Hepatocyte (in vitro differentiated cells): ENCODE measurements at regions not wholly inside any gene's neighbourhood (a gene's known extent, or its start where the extent isn't known, plus 50 kb on each side); places are given as distances from the start of the nearest gene placed in this dataset.

Source experiments
- EZH2 ChIP-seq: fragments of 200-600 bp; sonication (generic); IDR thresholded peaks from 2 replicates; pipeline ENCODE4 v1.6.1; 2016; ENCODE audit warnings: antibody characterized with exemption, mild to moderate bottlenecking, borderline replicate concordance
- EZH2phosphoT487 ChIP-seq: fragments of 200-600 bp; sonication (generic); IDR thresholded peaks from one replicate; pipeline ENCODE4 v1.6.1; 2018; ENCODE audit warnings: antibody characterized with exemption, mild to moderate bottlenecking, low read depth, moderate library complexity; ENCODE audit not compliant: unreplicated experiment, severe bottlenecking
- TF ChIP-seq, protein P1 (sequence below): fragments of 200-600 bp; sonication (generic); IDR thresholded peaks from 2 replicates; pipeline ENCODE4 v1.5.1; 2016; ENCODE audit warnings: antibody characterized with exemption, mild to moderate bottlenecking; ENCODE audit not compliant: poor library complexity

DNA sequence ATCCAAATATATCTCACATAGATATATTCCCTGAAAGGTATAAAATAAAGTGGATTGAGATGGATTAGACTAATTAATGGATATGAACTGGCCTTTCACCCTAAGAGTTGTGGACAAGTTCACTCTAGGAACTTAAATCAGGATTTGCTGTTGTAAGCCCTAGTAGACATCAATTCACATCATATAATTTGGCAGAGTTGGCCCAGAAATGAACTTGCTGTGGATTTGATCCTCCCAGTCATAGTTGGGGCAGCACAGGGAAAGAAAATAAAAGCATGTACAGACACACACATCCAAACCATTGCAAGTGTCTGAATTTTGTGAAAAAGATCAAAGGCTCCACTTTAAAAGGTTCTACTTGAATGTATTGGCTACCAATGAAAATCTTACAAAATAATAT is 734.7 kb upstream of the NR2F2 start:
- TF ChIP-seq, protein P1, sequence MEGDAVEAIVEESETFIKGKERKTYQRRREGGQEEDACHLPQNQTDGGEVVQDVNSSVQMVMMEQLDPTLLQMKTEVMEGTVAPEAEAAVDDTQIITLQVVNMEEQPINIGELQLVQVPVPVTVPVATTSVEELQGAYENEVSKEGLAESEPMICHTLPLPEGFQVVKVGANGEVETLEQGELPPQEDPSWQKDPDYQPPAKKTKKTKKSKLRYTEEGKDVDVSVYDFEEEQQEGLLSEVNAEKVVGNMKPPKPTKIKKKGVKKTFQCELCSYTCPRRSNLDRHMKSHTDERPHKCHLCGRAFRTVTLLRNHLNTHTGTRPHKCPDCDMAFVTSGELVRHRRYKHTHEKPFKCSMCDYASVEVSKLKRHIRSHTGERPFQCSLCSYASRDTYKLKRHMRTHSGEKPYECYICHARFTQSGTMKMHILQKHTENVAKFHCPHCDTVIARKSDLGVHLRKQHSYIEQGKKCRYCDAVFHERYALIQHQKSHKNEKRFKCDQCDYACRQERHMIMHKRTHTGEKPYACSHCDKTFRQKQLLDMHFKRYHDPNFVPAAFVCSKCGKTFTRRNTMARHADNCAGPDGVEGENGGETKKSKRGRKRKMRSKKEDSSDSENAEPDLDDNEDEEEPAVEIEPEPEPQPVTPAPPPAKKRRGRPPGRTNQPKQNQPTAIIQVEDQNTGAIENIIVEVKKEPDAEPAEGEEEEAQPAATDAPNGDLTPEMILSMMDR: no peak
- TF ChIP-seq EZH2: no peak
- TF ChIP-seq EZH2phosphoT487: no peak
